HepG2 (cell line): ENCODE measurements at regions not wholly inside any gene's neighbourhood (a gene's known extent, or its start where the extent isn't known, plus 50 kb on each side); places are given as distances from the start of the nearest gene placed in this dataset.

Experiments
- ATAC-seq: fragments of 200-7000 bp; cut with Tn5 transposase; 3 replicates; pipeline ENCODE4 v1.9.1; 2020; ENCODE audit warnings: mild to moderate bottlenecking, moderate library complexity
- BruUV-seq: library from RNA; stranded (reverse); fragments of 400-500 nt; replicated peaks from 2 replicates; lab custom pipeline; 2021; lab: Mats Ljungman, UMichigan
- CTCF ChIA-PET: fragments of 300-600 bp; formaldehyde crosslinking; extraction: SDS; loops from one replicate; lab custom pipeline; 2021; ENCODE audit warnings: low total read pairs, inconsistent platforms, low intra/inter-chr PET ratio; lab: Yijun Ruan, JAX
- POLR2A ChIA-PET: fragments of 350-600 bp; sonication (Branson Sonifier 250); formaldehyde crosslinking; loops from one replicate; lab custom pipeline; 2020; ENCODE audit warnings: antibody characterized with exemption, inconsistent platforms; lab: Yijun Ruan, JAX
- DNase-seq: peaks from one replicate; pipeline ENCODE4 v3.0.0-alpha.2; 2015; ENCODE audit warnings: low spot score
- FAIRE-seq: peaks from 3 replicates; lab custom pipeline; 2011; peaks lifted over from hg19 to GRCh38; lab: Jason Lieb, UNC
- H2AFZ ChIP-seq: one replicate; pipeline ENCODE4 v1.6.1; 2011; ENCODE audit warnings: low read length, inconsistent platforms
- H3K27ac ChIP-seq: fragments of 300-600 bp; 3 replicates; pipeline ENCODE4 v1.8.0; 2011; ENCODE audit warnings: mixed run types, mild to moderate bottlenecking, mixed read lengths, low read length, inconsistent platforms; ENCODE audit not compliant: insufficient read depth; ENCODE audit errors: extremely low read length
- H3K27me3 ChIP-seq, 2 experiments: fragments of 200-600 bp in 1 of 2; 2 replicates in 1 of 2; 3 replicates in 1 of 2; pipeline versions ENCODE4 v1.6.0 to v1.8.0; 2011; ENCODE audit warnings: low read length in 2 of 2, mild to moderate bottlenecking in 2 of 2, moderate library complexity in 2 of 2, inconsistent platforms in 1 of 2; ENCODE audit not compliant: insufficient read depth in 2 of 2, control insufficient read depth in 1 of 2
- H3K36me3 ChIP-seq, 2 experiments: fragments of 200-600 bp in 1 of 2; replicated peaks in 1 of 2; 2 replicates in 1 of 2; 3 replicates in 1 of 2; pipeline versions ENCODE4 v1.5.1 to v1.8.0; 2011; ENCODE audit warnings: low read length in 2 of 2, inconsistent platforms in 1 of 2; ENCODE audit not compliant: insufficient read depth in 2 of 2, control insufficient read depth in 1 of 2
- H3K4me1 ChIP-seq: 2 replicates; pipeline ENCODE4 v1.5.1; 2012; ENCODE audit warnings: low read length, inconsistent platforms; ENCODE audit not compliant: insufficient read depth
- H3K4me2 ChIP-seq: 2 replicates; pipeline ENCODE4 v1.6.0; 2011; ENCODE audit warnings: low read depth, low read length, inconsistent platforms
- H3K4me3 ChIP-seq, 3 experiments: fragments of 200-600 bp in 1 of 3; sonication (generic), shearing (Covaris generic) in 1 of 3; replicated peaks in 1 of 3; 2 replicates each; pipeline ENCODE4 v1.5.1; 2011 to 2016; ENCODE audit warnings: low read length in 3 of 3, inconsistent platforms in 2 of 3, low read depth in 2 of 3, mild to moderate bottlenecking in 2 of 3, control low read depth in 1 of 3, mixed read lengths in 1 of 3; ENCODE audit not compliant: insufficient read depth in 1 of 3
- H3K79me2 ChIP-seq: one replicate; pipeline ENCODE4 v1.6.1; 2011; ENCODE audit warnings: low read length, inconsistent platforms; ENCODE audit not compliant: insufficient read depth
- H3K9ac ChIP-seq: 2 replicates; pipeline ENCODE4 v1.6.0; 2011; ENCODE audit warnings: mild to moderate bottlenecking, low read depth, low read length, inconsistent platforms; ENCODE audit not compliant: insufficient read depth
- H3K9me3 ChIP-seq: 2 replicates; pipeline ENCODE4 v1.5.1; 2012; ENCODE audit warnings: mild to moderate bottlenecking, low read length
- H4K20me1 ChIP-seq: 2 replicates; pipeline ENCODE4 v1.6.0; 2011; ENCODE audit warnings: inconsistent platforms, mild to moderate bottlenecking, low read length, moderate library complexity; ENCODE audit not compliant: insufficient read depth
- FOXJ3 ChIP-seq: sonication (generic); formaldehyde crosslinking; IDR thresholded peaks from 2 replicates; pipeline ENCODE4 v1.4.0; 2020; ENCODE audit warnings: missing genetic modification reagents, mild to moderate bottlenecking, borderline replicate concordance
- KMT2A ChIP-seq: sonication (generic); formaldehyde crosslinking; IDR thresholded peaks from 2 replicates; pipeline ENCODE4 v1.4.0; 2020; ENCODE audit warnings: missing genetic modification reagents
- MAZ ChIP-seq, 2 experiments: sonication (generic) in 1 of 2; formaldehyde crosslinking in 1 of 2; IDR thresholded peaks; 2 replicates each; pipeline versions ENCODE4 v1.5.0 to v1.6.1; 2012 to 2020; ENCODE audit warnings: low read depth in 2 of 2, mild to moderate bottlenecking in 2 of 2, borderline replicate concordance in 1 of 2, improper control_type of control experiment in 1 of 2, low read length in 1 of 2, missing genetic modification reagents in 1 of 2, moderate library complexity in 1 of 2
- NFATC3 ChIP-seq: sonication (generic); formaldehyde crosslinking; IDR thresholded peaks from 2 replicates; pipeline ENCODE4 v1.5.1; 2020; ENCODE audit warnings: mild to moderate bottlenecking, missing genetic modification reagents
- RNF2 ChIP-seq: fragments of 450-650 bp; conservative IDR thresholded peaks from 2 replicates; pipeline ENCODE4 v1.6.1; 2016; ENCODE audit warnings: low read depth
- SAP130 ChIP-seq: IDR thresholded peaks from 2 replicates; pipeline ENCODE4 v1.6.1; 2016; ENCODE audit warnings: low read depth
- SMARCC2 ChIP-seq: fragments of 450-650 bp; IDR thresholded peaks from 2 replicates; pipeline ENCODE4 v1.6.1; 2017; ENCODE audit warnings: antibody characterized with exemption, mild to moderate bottlenecking
- SP4 ChIP-seq: sonication (generic); formaldehyde crosslinking; IDR thresholded peaks from 2 replicates; pipeline ENCODE4 v1.8.1; 2023; ENCODE audit warnings: mild to moderate bottlenecking, missing genetic modification reagents
- YY1 ChIP-seq: IDR thresholded peaks from 2 replicates; pipeline ENCODE4 v1.6.1; 2011; ENCODE audit warnings: low read length, low read depth, moderate library complexity, mild to moderate bottlenecking; ENCODE audit not compliant: insufficient read depth, insufficient replicate concordance
- ZBTB38 ChIP-seq: sonication (generic); formaldehyde crosslinking; IDR thresholded peaks from 2 replicates; pipeline ENCODE4 v1.5.1; 2020; ENCODE audit warnings: mild to moderate bottlenecking, missing genetic modification reagents
- ZNF136 ChIP-seq: sonication (generic); formaldehyde crosslinking; IDR thresholded peaks from 2 replicates; pipeline ENCODE4 v1.8.1; 2022; ENCODE audit warnings: low read depth, mild to moderate bottlenecking, moderate library complexity, missing genetic modification reagents
- ZNF235 ChIP-seq: sonication (generic); formaldehyde crosslinking; IDR thresholded peaks from 2 replicates; pipeline ENCODE4 v1.8.1; 2023; ENCODE audit warnings: mild to moderate bottlenecking, missing genetic modification reagents, borderline replicate concordance
- ZNF275 ChIP-seq: sonication (generic); formaldehyde crosslinking; IDR thresholded peaks from 2 replicates; pipeline ENCODE4 v1.8.0; 2022; ENCODE audit warnings: missing genetic modification reagents, mild to moderate bottlenecking, inconsistent platforms, borderline replicate concordance
- ZNF619 ChIP-seq: sonication (generic); formaldehyde crosslinking; IDR thresholded peaks from 2 replicates; pipeline ENCODE4 v1.4.0; 2020; ENCODE audit warnings: mild to moderate bottlenecking, missing genetic modification reagents
- WGBS: methylation state at CpG from one replicate; pipeline ENCODE4 v1.1.6; 2017; ENCODE audit warnings: low lambda C conversion rate; 5-methylcytosine and 5-hydroxymethylcytosine counted together
- in situ Hi-C: cut with HindIII; loops from 2 replicates; pipeline ENCODE4 v1.10.0; 2017; ENCODE audit warnings: low pct_unique_long_range_greater_than_20kb; ENCODE audit not compliant: extremely low pct_ligation_motif_present
- intact Hi-C: fragments of 100-400 bp; cut with micrococcal nuclease; formaldehyde crosslinking; loops from one replicate; pipeline ENCODE4 v1.10.0; 2022; ENCODE audit not compliant: unreplicated experiment
- TF ChIP-seq, protein P1 (sequence below): sonication (generic); formaldehyde crosslinking; IDR thresholded peaks from 2 replicates; pipeline ENCODE4 v1.8.0; 2023; ENCODE audit warnings: mild to moderate bottlenecking, missing genetic modification reagents
- TF ChIP-seq, protein P2 (sequence below): IDR thresholded peaks from 2 replicates; pipeline ENCODE4 v1.6.1; 2012; ENCODE audit warnings: low read depth, low read length, improper control_type of control experiment
- TF ChIP-seq, protein P3 (sequence below): sonication (generic); formaldehyde crosslinking; IDR thresholded peaks from 2 replicates; pipeline ENCODE4 v1.4.0; 2020; ENCODE audit warnings: missing genetic modification reagents

DNA sequence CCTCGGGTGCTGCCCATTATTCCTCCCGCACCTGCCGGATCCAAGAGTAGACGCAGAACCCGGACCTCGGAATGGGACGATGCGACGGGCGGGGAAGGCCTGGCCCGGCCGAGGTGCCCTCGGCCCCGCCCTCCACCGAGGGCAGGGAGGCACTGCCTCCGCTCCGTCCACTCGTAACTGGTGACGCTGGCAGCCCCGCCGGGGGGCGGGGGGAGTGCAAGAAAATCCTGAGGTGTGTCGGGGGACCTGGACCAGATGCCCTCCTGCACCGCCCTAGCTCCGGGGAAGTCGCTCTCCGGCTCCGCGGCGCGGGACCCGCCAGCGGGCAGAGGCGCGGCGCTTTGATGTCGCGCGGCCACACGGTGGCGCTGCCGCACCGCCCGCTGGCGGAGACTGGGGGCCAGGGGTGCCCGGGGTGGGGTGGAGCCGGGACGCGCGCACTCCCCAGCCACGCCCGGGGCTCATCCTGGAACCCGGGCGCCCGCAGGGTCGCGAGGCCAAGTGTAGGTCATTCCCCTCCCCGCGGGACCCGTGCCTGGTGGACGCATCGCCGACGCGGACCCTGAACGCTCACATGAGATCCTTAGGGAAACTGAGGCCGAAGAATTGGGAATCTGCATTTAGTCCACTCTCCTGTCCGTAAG lies 202.8 kb downstream of the TTC8 start:
- BruUV-seq, result no TSS peak
- Histone ChIP-seq H3K36me3 (no peaks in the 10 kb centered on the region), H3K9ac (peak overlapping the region; percentile 65), H2AFZ (no peak overlapping the region), H3K27ac (peak overlapping the region; percentile 35), H4K20me1 (no peaks in the 10 kb centered on the region), H3K9me3 (no peaks in the 10 kb centered on the region), H3K4me1 (peaks cover 37% of the 10 kb centered on the region), H3K79me2 (no peaks in the 10 kb centered on the region), H3K4me3 (peak overlapping the region; percentile 69 to 82 (median 81)), H3K27me3 (no peaks in the 10 kb centered on the region; a peak in 2 of 5 replicates), H3K4me2 (peak overlapping the region; percentile 89)
- intact Hi-C loops, result loop anchor here (5.0 kb wide), 2 partner anchors 740 to 885 kb away; no protein-coding TSS in a partner anchor
- CTCF ChIA-PET, result interaction anchor here (1.2 to 1.3 kb wide), 3 partner anchors 13 to 888 kb away, joined by 3 to 6 read pairs (median 5); no protein-coding TSS in a partner anchor
- peak; percentile 21 for DNase-seq
- in situ Hi-C loops, result loop anchor here (25.0 kb wide), 1 partner anchor 735 kb away; no protein-coding TSS in a partner anchor
- ATAC-seq, result peak; percentile 91
- POLR2A ChIA-PET, result interaction anchor here (1.3 kb wide), 1 partner anchor 884 kb away, joined by 3 read pairs; no protein-coding TSS in a partner anchor
- WGBS, result 43% methylated on average over 17 of the region's 68 CpGs
- FAIRE-seq, result no peak
- TF ChIP-seq ZNF275 (CRISPR knock-in tag), result 0 out of 2 replicates have a peak, but pooled peaks have one; percentile 32
- TF ChIP-seq RNF2, result no peak
- no peak for TF ChIP-seq NFATC3 (CRISPR knock-in tag)
- TF ChIP-seq ZNF235 (CRISPR knock-in tag), result peak; percentile 84; the same call in 1 of the 2 replicates
- TF ChIP-seq ZNF619 (CRISPR knock-in tag), result no peak
- TF ChIP-seq SAP130 (CRISPR knock-in tag), result peak; percentile 9; the same call in 1 of the 2 replicates
- peak; percentile 97 for TF ChIP-seq ZBTB38
- no peak for TF ChIP-seq SMARCC2
- TF ChIP-seq, protein P1, sequence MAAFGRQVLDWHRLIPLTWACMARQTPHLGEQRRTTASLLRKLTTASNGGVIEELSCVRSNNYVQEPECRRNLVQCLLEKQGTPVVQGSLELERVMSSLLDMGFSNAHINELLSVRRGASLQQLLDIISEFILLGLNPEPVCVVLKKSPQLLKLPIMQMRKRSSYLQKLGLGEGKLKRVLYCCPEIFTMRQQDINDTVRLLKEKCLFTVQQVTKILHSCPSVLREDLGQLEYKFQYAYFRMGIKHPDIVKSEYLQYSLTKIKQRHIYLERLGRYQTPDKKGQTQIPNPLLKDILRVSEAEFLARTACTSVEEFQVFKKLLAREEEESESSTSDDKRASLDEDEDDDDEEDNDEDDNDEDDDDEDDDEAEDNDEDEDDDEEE (CRISPR knock-in tag), result no peak
- TF ChIP-seq, protein P2, sequence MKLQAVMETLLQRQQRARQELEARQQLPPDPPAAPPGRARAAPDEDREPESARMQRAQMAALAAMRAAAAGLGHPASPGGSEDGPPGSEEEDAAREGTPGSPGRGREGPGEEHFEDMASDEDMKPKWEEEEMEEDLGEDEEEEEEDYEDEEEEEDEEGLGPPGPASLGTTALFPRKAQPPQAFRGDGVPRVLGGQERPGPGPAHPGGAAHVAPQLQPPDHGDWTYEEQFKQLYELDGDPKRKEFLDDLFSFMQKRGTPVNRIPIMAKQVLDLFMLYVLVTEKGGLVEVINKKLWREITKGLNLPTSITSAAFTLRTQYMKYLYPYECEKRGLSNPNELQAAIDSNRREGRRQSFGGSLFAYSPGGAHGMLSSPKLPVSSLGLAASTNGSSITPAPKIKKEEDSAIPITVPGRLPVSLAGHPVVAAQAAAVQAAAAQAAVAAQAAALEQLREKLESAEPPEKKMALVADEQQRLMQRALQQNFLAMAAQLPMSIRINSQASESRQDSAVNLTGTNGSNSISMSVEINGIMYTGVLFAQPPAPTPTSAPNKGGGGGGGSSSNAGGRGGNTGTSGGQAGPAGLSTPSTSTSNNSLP, result no peak
- TF ChIP-seq, protein P3, sequence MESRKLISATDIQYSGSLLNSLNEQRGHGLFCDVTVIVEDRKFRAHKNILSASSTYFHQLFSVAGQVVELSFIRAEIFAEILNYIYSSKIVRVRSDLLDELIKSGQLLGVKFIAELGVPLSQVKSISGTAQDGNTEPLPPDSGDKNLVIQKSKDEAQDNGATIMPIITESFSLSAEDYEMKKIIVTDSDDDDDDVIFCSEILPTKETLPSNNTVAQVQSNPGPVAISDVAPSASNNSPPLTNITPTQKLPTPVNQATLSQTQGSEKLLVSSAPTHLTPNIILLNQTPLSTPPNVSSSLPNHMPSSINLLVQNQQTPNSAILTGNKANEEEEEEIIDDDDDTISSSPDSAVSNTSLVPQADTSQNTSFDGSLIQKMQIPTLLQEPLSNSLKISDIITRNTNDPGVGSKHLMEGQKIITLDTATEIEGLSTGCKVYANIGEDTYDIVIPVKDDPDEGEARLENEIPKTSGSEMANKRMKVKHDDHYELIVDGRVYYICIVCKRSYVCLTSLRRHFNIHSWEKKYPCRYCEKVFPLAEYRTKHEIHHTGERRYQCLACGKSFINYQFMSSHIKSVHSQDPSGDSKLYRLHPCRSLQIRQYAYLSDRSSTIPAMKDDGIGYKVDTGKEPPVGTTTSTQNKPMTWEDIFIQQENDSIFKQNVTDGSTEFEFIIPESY (CRISPR knock-in tag), result 0 out of 2 replicates have a peak, but pooled peaks have one; percentile 15
- TF ChIP-seq FOXJ3 (CRISPR knock-in tag), result no peak
- peak; percentile 65 for TF ChIP-seq YY1
- TF ChIP-seq SP4, result 0 out of 2 replicates have a peak, but pooled peaks have one; percentile 40
- TF ChIP-seq ZNF136 (CRISPR knock-in tag), result 0 out of 2 replicates have a peak, but pooled peaks have one; percentile 49
- TF ChIP-seq MAZ (IDR thresholded peaks at IDR 0.05; ENCODE audit: borderline replicate concordance, low read depth, low read length), result peak; percentile 41; the same call in 1 of the 2 replicates
- TF ChIP-seq MAZ (CRISPR knock-in tag; IDR thresholded peaks at IDR 0.05; ENCODE audit: low read depth), result no peak; the same call in 1 of the 2 replicates
- TF ChIP-seq KMT2A (CRISPR knock-in tag), result 0 out of 2 replicates have a peak, but pooled peaks have one; percentile 44
